Chondrocyte (in vitro differentiated cells): ENCODE measurements at regions not wholly inside any gene's neighbourhood (a gene's known extent, or its start where the extent isn't known, plus 50 kb on each side); places are given as distances from the start of the nearest gene placed in this dataset.

ENCODE experiments used
- DNase-seq: peaks from one replicate; pipeline ENCODE4 v3.0.0; 2021; ENCODE audit warnings: mixed read lengths, low spot score
- H3K27ac Mint-ChIP-seq: one replicate; pipeline ENCODE4 v1.8.0; 2021; ENCODE audit warnings: mild to moderate bottlenecking, moderate library complexity, mixed read lengths; ENCODE audit not compliant: unreplicated experiment
- H3K27me3 Mint-ChIP-seq: 2 replicates; pipeline ENCODE4 v1.8.0; 2021; ENCODE audit warnings: low read depth, mixed read lengths
- H3K36me3 Mint-ChIP-seq: 2 replicates; pipeline ENCODE4 v1.8.0; 2021; ENCODE audit warnings: low read depth, mixed read lengths
- H3K4me1 Mint-ChIP-seq: 2 replicates; pipeline ENCODE4 v1.8.0; 2021; ENCODE audit warnings: low read depth, mild to moderate bottlenecking, mixed read lengths
- H3K4me3 Mint-ChIP-seq: one replicate; pipeline ENCODE4 v1.8.0; 2021; ENCODE audit warnings: mild to moderate bottlenecking, moderate library complexity, mixed read lengths; ENCODE audit not compliant: unreplicated experiment
- H3K9me3 Mint-ChIP-seq: 2 replicates; pipeline ENCODE4 v1.8.0; 2021; ENCODE audit warnings: low read depth, mixed read lengths
- TF ChIP-seq, protein P1 (sequence below): fragments of 200-600 bp; sonication (generic); IDR thresholded peaks from 2 replicates; pipeline ENCODE4 v1.5.0; 2021; ENCODE audit warnings: antibody characterized with exemption, mild to moderate bottlenecking, moderate library complexity

- no peak for DNase-seq
- Mint-ChIP-seq H3K27ac (no peak overlapping the region), H3K4me3 (no peak overlapping the region), H3K36me3 (no peaks in the 10 kb centered on the region), H3K4me1 (peaks cover 30% of the 10 kb centered on the region), H3K27me3 (no peaks in the 10 kb centered on the region), H3K9me3 (peaks cover 10% of the 10 kb centered on the region)
- TF ChIP-seq, protein P1, sequence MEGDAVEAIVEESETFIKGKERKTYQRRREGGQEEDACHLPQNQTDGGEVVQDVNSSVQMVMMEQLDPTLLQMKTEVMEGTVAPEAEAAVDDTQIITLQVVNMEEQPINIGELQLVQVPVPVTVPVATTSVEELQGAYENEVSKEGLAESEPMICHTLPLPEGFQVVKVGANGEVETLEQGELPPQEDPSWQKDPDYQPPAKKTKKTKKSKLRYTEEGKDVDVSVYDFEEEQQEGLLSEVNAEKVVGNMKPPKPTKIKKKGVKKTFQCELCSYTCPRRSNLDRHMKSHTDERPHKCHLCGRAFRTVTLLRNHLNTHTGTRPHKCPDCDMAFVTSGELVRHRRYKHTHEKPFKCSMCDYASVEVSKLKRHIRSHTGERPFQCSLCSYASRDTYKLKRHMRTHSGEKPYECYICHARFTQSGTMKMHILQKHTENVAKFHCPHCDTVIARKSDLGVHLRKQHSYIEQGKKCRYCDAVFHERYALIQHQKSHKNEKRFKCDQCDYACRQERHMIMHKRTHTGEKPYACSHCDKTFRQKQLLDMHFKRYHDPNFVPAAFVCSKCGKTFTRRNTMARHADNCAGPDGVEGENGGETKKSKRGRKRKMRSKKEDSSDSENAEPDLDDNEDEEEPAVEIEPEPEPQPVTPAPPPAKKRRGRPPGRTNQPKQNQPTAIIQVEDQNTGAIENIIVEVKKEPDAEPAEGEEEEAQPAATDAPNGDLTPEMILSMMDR: no peak
These were observed 474.1 kb upstream of the SOX5 start for GRCh38 chr12:24423611-24424010.

DNA sequence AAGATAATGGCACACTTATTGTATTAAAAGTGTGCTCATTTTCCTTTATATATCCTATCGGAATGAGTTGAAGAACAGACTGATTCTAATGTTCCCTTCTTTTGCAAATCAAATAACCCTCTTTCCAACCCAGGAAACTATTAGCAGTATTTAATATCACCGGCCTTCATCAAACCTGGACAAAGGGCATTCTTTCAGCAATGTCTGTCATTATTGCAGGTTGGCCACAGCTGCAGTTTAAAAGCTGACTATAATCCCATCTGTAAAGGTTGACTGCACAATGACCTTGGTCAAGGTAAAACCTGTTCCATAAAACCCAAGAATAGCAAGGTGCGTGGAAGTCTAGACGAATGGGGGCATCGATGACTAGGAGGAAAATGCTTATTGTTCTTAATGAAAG lies 472.3 kb upstream of the SOX5 start:
- Mint-ChIP-seq H3K27me3 (no peaks in the 10 kb centered on the region), H3K36me3 (no peaks in the 10 kb centered on the region), H3K9me3 (peaks cover 10% of the 10 kb centered on the region), H3K27ac (no peak overlapping the region), H3K4me1 (peaks cover 16% of the 10 kb centered on the region), H3K4me3 (no peak overlapping the region)
- TF ChIP-seq, protein P1: no peak
- no peak for DNase-seq

DNA sequence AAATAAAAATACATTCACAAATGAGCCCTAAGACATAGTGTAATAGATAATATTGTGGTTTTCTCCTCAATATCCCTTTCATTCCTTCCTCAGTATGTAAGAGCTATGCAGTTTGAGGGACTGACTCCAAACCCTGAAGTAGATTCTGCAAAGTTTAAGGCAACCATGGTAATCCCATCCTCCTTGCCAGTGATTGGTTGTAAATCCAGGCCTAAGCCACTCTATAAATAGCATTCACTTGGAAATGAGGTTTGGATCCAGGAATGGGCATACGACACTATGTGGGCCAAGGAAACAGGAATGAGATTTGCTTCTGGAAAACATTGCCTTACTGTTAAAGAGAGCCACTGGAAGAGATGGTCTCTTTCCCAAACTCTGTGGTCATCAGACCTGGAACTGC lies 468.7 kb upstream of the SOX5 start:
- H3K27me3 Mint-ChIP-seq: no peaks in the 10 kb centered on the region
- TF ChIP-seq, protein P1: no peak
- H3K36me3 Mint-ChIP-seq: peaks cover 3% of the 10 kb centered on the region
- peaks cover 14% of the 10 kb centered on the region for H3K4me1 Mint-ChIP-seq
- no peak overlapping the region for H3K27ac Mint-ChIP-seq
- peaks cover 7% of the 10 kb centered on the region for H3K9me3 Mint-ChIP-seq
- no peak for DNase-seq
- no peak overlapping the region for H3K4me3 Mint-ChIP-seq

DNA sequence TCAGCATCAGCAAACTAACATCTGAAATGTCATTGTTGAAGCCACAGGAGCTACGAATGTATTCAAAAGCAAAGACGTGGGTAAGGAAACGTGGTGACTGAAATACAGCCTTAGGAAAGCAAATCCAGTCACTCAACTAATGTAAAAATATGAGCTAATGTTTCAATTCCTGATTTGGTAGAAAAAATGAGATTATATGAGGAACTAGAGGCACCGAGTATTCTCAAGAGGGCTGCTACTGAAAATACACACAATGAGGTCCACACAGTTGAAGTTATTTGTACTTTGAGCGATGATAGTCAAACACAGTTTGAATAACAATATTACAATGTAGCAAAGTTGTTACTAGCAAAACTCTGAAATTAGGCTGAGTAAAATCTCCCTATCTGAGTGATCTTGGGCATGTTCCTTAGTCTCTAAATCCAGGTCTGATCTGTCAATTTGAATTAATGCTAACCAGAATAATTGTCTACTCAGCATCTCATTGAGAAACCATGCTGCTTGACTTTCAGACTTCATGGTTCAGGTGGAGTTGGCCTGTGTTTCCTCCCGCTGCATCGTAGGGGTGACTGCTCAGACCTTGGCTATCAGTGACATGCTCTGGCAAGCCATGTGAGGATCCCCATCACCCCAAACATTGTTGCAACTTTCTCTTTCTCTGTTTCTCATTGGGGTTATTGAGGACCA lies 467.1 kb upstream of the SOX5 start:
- H3K27ac Mint-ChIP-seq: no peak overlapping the region
- peaks cover 14% of the 10 kb centered on the region for H3K4me1 Mint-ChIP-seq
- peaks cover 3% of the 10 kb centered on the region for H3K36me3 Mint-ChIP-seq
- TF ChIP-seq, protein P1: no peak
- no peak overlapping the region for H3K4me3 Mint-ChIP-seq
- no peaks in the 10 kb centered on the region for H3K27me3 Mint-ChIP-seq
- peaks cover 7% of the 10 kb centered on the region for H3K9me3 Mint-ChIP-seq
- no peak for DNase-seq

- peaks cover 1% of the 10 kb centered on the region for H3K9me3 Mint-ChIP-seq
- no peak for DNase-seq
- H3K36me3 Mint-ChIP-seq: peaks cover 3% of the 10 kb centered on the region
- no peaks in the 10 kb centered on the region for H3K27me3 Mint-ChIP-seq
- H3K4me1 Mint-ChIP-seq: peaks cover 14% of the 10 kb centered on the region
- H3K4me3 Mint-ChIP-seq: no peak overlapping the region
- no peak overlapping the region for H3K27ac Mint-ChIP-seq
- TF ChIP-seq, protein P1: no peak
These were observed 466.5 kb upstream of the SOX5 start for GRCh38 chr12:24415934-24416333.
